ENCODE measurements at regions not wholly inside any gene's neighbourhood (a gene's known extent, or its start where the extent isn't known, plus 50 kb on each side); places are given as distances from the start of the nearest gene placed in this dataset.

- TF ChIP-seq, protein P1, sequence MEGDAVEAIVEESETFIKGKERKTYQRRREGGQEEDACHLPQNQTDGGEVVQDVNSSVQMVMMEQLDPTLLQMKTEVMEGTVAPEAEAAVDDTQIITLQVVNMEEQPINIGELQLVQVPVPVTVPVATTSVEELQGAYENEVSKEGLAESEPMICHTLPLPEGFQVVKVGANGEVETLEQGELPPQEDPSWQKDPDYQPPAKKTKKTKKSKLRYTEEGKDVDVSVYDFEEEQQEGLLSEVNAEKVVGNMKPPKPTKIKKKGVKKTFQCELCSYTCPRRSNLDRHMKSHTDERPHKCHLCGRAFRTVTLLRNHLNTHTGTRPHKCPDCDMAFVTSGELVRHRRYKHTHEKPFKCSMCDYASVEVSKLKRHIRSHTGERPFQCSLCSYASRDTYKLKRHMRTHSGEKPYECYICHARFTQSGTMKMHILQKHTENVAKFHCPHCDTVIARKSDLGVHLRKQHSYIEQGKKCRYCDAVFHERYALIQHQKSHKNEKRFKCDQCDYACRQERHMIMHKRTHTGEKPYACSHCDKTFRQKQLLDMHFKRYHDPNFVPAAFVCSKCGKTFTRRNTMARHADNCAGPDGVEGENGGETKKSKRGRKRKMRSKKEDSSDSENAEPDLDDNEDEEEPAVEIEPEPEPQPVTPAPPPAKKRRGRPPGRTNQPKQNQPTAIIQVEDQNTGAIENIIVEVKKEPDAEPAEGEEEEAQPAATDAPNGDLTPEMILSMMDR (IDR thresholded peaks at IDR 0.05), result no peak
- Histone ChIP-seq H3K27me3 (ENCODE audit: control insufficient read depth, insufficient read depth, low read length) (no peaks in the 10 kb centered on the region), H3K27ac (no peak overlapping the region), H3K9me3 (ENCODE audit: control insufficient read depth, low read length) (no peaks in the 10 kb centered on the region), H3K4me3 (ENCODE audit: low read depth, low read length) (no peak overlapping the region), H3K36me3 (ENCODE audit: control insufficient read depth, insufficient read depth, low read length) (no peaks in the 10 kb centered on the region), H3K4me2 (ENCODE audit: low read length) (no peak overlapping the region), H2AFZ (no peak overlapping the region), H3K79me2 (no peaks in the 10 kb centered on the region), H3K4me1 (no peaks in the 10 kb centered on the region), H3K9ac (no peak overlapping the region)
Observed at GRCh38 chr6:66735106-66735890, 1028.3 kb upstream of the EYS start.

DNA sequence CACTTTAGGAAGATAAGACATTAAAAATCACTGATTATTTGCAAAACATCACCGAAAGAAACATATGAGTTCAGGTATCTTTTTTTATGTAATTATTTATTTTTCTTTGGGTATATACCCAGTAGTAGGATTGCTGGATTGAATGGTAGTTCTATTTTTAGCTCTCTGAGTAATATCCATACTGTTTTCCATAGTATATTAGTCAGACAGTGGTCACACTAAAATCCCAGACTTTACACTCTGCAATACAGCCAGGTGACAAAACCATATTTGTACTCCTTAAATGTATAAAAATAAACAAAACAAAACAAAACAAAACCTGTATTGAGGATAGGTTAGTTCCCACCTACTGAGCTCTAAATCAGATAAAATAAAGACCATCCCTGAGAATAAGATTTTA lies 1024.3 kb upstream of the EYS start:
- Histone ChIP-seq H3K27me3 (ENCODE audit: control insufficient read depth, insufficient read depth, low read length) (no peaks in the 10 kb centered on the region), H3K36me3 (ENCODE audit: control insufficient read depth, insufficient read depth, low read length) (no peaks in the 10 kb centered on the region), H3K9me3 (ENCODE audit: control insufficient read depth, low read length) (no peaks in the 10 kb centered on the region), H3K9ac (no peak overlapping the region), H2AFZ (no peak overlapping the region), H3K4me2 (ENCODE audit: low read length) (no peak overlapping the region), H3K4me3 (ENCODE audit: low read depth, low read length) (no peak overlapping the region), H3K27ac (no peak overlapping the region), H3K79me2 (no peaks in the 10 kb centered on the region), H3K4me1 (no peaks in the 10 kb centered on the region)
- TF ChIP-seq, protein P1 (IDR thresholded peaks at IDR 0.05), result no peak

DNA sequence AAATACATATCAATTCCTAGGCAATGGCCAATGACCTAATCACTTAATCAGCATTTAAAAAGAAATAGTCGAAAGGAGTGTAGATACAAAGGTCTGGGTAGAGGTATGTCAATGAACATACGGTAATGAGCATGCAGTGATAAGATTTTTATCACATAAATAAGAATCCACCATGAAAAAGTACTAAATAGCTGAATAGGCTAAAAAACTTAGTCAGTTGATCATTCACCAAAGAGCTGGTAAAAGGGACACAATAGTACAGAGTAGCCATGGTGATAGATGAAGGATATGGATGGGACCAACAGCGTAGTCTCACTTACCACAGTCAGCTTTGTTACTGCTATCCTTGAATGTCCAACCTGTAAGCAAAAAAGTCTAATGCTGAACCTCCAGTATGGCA lies 1018.6 kb upstream of the EYS start:
- no peaks in the 10 kb centered on the region for H3K27me3 ChIP-seq (ENCODE audit: control insufficient read depth, insufficient read depth, low read length)
- no peak overlapping the region for H3K9ac ChIP-seq
- no peaks in the 10 kb centered on the region for H3K4me1 ChIP-seq
- no peaks in the 10 kb centered on the region for H3K9me3 ChIP-seq (ENCODE audit: control insufficient read depth, low read length)
- H3K4me2 ChIP-seq (ENCODE audit: low read length), result no peak overlapping the region
- H3K79me2 ChIP-seq, result no peaks in the 10 kb centered on the region
- no peak overlapping the region for H2AFZ ChIP-seq
- H3K36me3 ChIP-seq (ENCODE audit: control insufficient read depth, insufficient read depth, low read length), result no peaks in the 10 kb centered on the region
- no peak overlapping the region for H3K27ac ChIP-seq
- H3K4me3 ChIP-seq (ENCODE audit: low read depth, low read length), result no peak overlapping the region
- TF ChIP-seq, protein P1 (IDR thresholded peaks at IDR 0.05), result no peak

DNA sequence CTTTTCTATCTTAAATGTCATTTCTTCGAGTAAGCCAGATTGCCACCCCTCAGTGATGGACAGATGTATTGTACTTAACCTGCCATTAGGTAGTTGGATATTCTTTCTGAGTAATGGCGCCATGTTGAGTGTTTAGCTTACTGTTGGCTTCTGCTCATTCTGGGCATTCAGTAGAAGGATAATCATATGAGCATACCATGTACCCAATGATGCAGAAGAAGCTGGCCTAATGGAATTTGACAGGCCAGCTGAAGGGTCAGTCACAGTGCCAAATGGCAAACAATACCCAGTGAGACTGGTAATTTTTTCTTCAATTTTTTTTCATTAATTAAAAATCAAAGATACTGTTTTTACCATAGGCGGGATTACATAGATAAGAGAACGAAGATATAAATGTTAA lies 1010.8 kb upstream of the EYS start:
- Histone ChIP-seq H3K36me3 (ENCODE audit: control insufficient read depth, insufficient read depth, low read length) (no peaks in the 10 kb centered on the region), H3K4me1 (no peaks in the 10 kb centered on the region), H3K9ac (no peak overlapping the region), H3K4me2 (ENCODE audit: low read length) (no peak overlapping the region), H3K27me3 (ENCODE audit: control insufficient read depth, insufficient read depth, low read length) (no peaks in the 10 kb centered on the region), H3K79me2 (no peaks in the 10 kb centered on the region), H3K27ac (no peak overlapping the region), H3K4me3 (ENCODE audit: low read depth, low read length) (no peak overlapping the region), H2AFZ (no peak overlapping the region), H3K9me3 (ENCODE audit: control insufficient read depth, low read length) (no peaks in the 10 kb centered on the region)
- TF ChIP-seq, protein P1 (IDR thresholded peaks at IDR 0.05), result no peak

- Histone ChIP-seq H3K4me1 (no peaks in the 10 kb centered on the region), H3K36me3 (ENCODE audit: control insufficient read depth, insufficient read depth, low read length) (no peaks in the 10 kb centered on the region)
Observed at GRCh38 chr6:66699385-66699784, 992.4 kb upstream of the EYS start.

More at GRCh38 chr6:66699385-66699784, 992.4 kb upstream of the EYS start:
- Histone ChIP-seq H3K27me3 (ENCODE audit: control insufficient read depth, insufficient read depth, low read length) (no peaks in the 10 kb centered on the region), H3K27ac (no peak overlapping the region), H2AFZ (no peak overlapping the region), H3K4me3 (ENCODE audit: low read depth, low read length) (no peak overlapping the region), H3K9me3 (ENCODE audit: control insufficient read depth, low read length) (no peaks in the 10 kb centered on the region), H3K4me2 (ENCODE audit: low read length) (no peak overlapping the region), H3K9ac (no peak overlapping the region), H3K79me2 (no peaks in the 10 kb centered on the region)
- TF ChIP-seq, protein P1 (IDR thresholded peaks at IDR 0.05), result no peak
